Mucosa of descending colon (tissue), 3 donors: ENCODE measurements at regions not wholly inside any gene's neighbourhood (a gene's known extent, or its start where the extent isn't known, plus 50 kb on each side); places are given as distances from the start of the nearest gene placed in this dataset.
"Not testable (repeated sequence)": the region's sequence is repeated elsewhere in the genome, so short reads cannot be mapped to it uniquely, and the experiment has no call there.

ENCODE experiments used
- ATAC-seq: fragments of 200-7000 bp; cut with Tn5 transposase; one replicate; pipeline ENCODE4 v1.9.1; 2020; ENCODE audit warnings: mild to moderate bottlenecking, moderate library complexity
- DNase-seq, 3 donors: peaks; one replicate each; pipeline ENCODE4 v3.0.0-alpha.2; 2020
- H3K36me3 ChIP-seq: fragments of 200-600 bp; one replicate; pipeline ENCODE4 v1.8.0; 2021; ENCODE audit warnings: low read depth, mild to moderate bottlenecking
- H3K4me1 ChIP-seq: fragments of 200-600 bp; one replicate; pipeline ENCODE4 v1.8.0; 2021; ENCODE audit warnings: low read depth, mild to moderate bottlenecking
- H3K4me3 ChIP-seq: fragments of 200-600 bp; one replicate; pipeline ENCODE4 v1.8.0; 2021; ENCODE audit warnings: mild to moderate bottlenecking
- H3K9me3 ChIP-seq: fragments of 200-600 bp; one replicate; pipeline ENCODE4 v1.8.0; 2021; ENCODE audit warnings: mild to moderate bottlenecking
- CTCF ChIP-seq: fragments of 200-600 bp; IDR thresholded peaks from one replicate; pipeline ENCODE4 v1.8.0; 2022; ENCODE audit warnings: antibody characterized with exemption, mild to moderate bottlenecking
- intact Hi-C, 2 donors: fragments of 100-400 bp; cut with DNase I in 1 of 2; cut with micrococcal nuclease in 1 of 2; formaldehyde crosslinking; loops; one replicate each; pipeline versions ENCODE4 v1.11.0 to v1.11.1; 2022; cut with DNase I, micrococcal nuclease
- donor health status: DM: no; HTN: no; CAD: no; lungs with moderate emphysema.
- donor health status: DM: no; HTN: no; CAD: no.
- donor health status: DM: no; HTN: yes; CAD: no.

- intact Hi-C loops: no loop called here
- Histone ChIP-seq H3K4me3 (no peak overlapping the region), H3K9me3 (no peaks in the 10 kb centered on the region), H3K4me1 (no peaks in the 10 kb centered on the region), H3K36me3 (no peaks in the 10 kb centered on the region)
- no peak for TF ChIP-seq CTCF
- DNase-seq (no peak), ATAC-seq (no peak)
Observed at GRCh38 chr1:230558324-230558723, 84.0 kb upstream of the COG2 start.

GRCh38 chr1:230556453-230556852 is 85.8 kb upstream of the COG2 start:
- Histone ChIP-seq H3K4me1 (no peaks in the 10 kb centered on the region), H3K9me3 (no peaks in the 10 kb centered on the region), H3K36me3 (no peaks in the 10 kb centered on the region), H3K4me3 (no peak overlapping the region)
- intact Hi-C loops: no loop called here
- no peak for DNase-seq
- TF ChIP-seq CTCF: no peak
- ATAC-seq: no peak

- TF ChIP-seq CTCF: no peak
- Histone ChIP-seq H3K4me3 (no peak overlapping the region), H3K4me1 (no peaks in the 10 kb centered on the region), H3K36me3 (no peaks in the 10 kb centered on the region), H3K9me3 (no peaks in the 10 kb centered on the region)
- DNase-seq (no peak), ATAC-seq (no peak)
- intact Hi-C loops: no loop called here
Observed at GRCh38 chr1:230555814-230556213, 86.5 kb upstream of the COG2 start.

- no peak for DNase-seq
- intact Hi-C loops: no loop called here
- H3K4me3 ChIP-seq: no peak overlapping the region
- TF ChIP-seq CTCF: no peak
- no peaks in the 10 kb centered on the region for H3K36me3 ChIP-seq
- no peak for ATAC-seq
- no peaks in the 10 kb centered on the region for H3K4me1 ChIP-seq
- H3K9me3 ChIP-seq: no peaks in the 10 kb centered on the region
Observed at GRCh38 chr1:230552880-230553279, 89.4 kb upstream of the COG2 start.

- DNase-seq, H3K4me3 ChIP-seq, H3K36me3 ChIP-seq, H3K9me3 ChIP-seq, H3K4me1 ChIP-seq, ATAC-seq, intact Hi-C loops: not testable (repeated sequence)
Observed at GRCh38 chr1:230550945-230551344, 91.3 kb upstream of the COG2 start.

GRCh38 chr1:230550428-230550827 is 91.9 kb upstream of the COG2 start:
- H3K4me3 ChIP-seq: no peak overlapping the region
- TF ChIP-seq CTCF: no peak
- no peaks in the 10 kb centered on the region for H3K36me3 ChIP-seq
- DNase-seq: no peak
- H3K4me1 ChIP-seq: no peaks in the 10 kb centered on the region
- no peaks in the 10 kb centered on the region for H3K9me3 ChIP-seq
- intact Hi-C loops: no loop called here
- no peak for ATAC-seq
